Spleen (tissue), 7 donors: ENCODE measurements at regions not wholly inside any gene's neighbourhood (a gene's known extent, or its start where the extent isn't known, plus 50 kb on each side); places are given as distances from the start of the nearest gene placed in this dataset.

Source experiments
- CTCF ChIP-seq, 11 experiments: fragments of 200-600 bp in 7 of 11; fragments of 450-650 bp in 4 of 11; sonication (generic) in 4 of 11; IDR thresholded peaks in 8 of 11; conservative IDR thresholded peaks in 3 of 11; 1 replicate in 7 of 11; 2 replicates in 4 of 11; pipeline versions ENCODE4 v1.4.0 to v1.8.0; 2016 to 2021; ENCODE audit warnings: antibody characterized with exemption in 11 of 11, inconsistent platforms in 4 of 11, mild to moderate bottlenecking in 1 of 11
- POLR2A ChIP-seq, 3 donors: fragments of 450-650 bp; IDR thresholded peaks; one replicate each; pipeline ENCODE4 v1.5.1; 2017; ENCODE audit warnings: antibody characterized with exemption in 3 of 3, mild to moderate bottlenecking in 1 of 3
- donor health status: DM: no; HTN: no; CAD: no; lungs with moderate emphysema.
- donor health status: DM: no; HTN: no; CAD: no.
- donor health status: DM: no; HTN: no; CAD: no.

GRCh38 chr15:45903283-45903682 lies 268.5 kb downstream of the SQOR start:
- TF ChIP-seq CTCF (IDR thresholded peaks at IDR 0.05 in 8 of 11, conservative IDR thresholded peaks at IDR 0.05 in 3 of 11) (no peak), POLR2A (IDR thresholded peaks at IDR 0.05) (no peak)
